NCI-H128 (cell line): ENCODE measurements at regions not wholly inside any gene's neighbourhood (a gene's known extent, or its start where the extent isn't known, plus 50 kb on each side); places are given as distances from the start of the nearest gene placed in this dataset.

Experiments
- DNase-seq: peaks from one replicate; lab custom pipeline; 2025; ENCODE audit not compliant: unreplicated experiment; lab: John Stamatoyannopoulos, UW

GRCh38 chr13:61838568-61838967 lies 422.9 kb upstream of the PCDH20 start:
- no peak for DNase-seq

DNA sequence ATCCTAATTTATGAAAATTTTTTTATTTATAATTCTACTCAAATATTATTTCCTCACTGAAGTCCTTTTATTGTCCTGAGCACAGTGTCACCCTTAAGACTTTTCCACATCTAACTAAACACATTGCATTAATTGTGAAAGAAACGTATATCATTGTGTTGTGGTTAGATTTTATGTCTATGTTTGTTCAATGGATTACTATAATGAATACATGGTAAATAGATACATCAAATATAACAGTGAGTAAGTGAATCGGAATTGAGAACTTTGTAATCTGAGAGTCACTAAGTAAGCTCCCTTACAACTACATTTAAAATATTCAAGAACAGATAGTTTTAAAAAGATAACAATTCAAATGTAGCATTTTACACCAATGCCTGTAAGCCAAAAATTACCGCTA lies 417.6 kb upstream of the PCDH20 start:
- no peak for DNase-seq

DNA sequence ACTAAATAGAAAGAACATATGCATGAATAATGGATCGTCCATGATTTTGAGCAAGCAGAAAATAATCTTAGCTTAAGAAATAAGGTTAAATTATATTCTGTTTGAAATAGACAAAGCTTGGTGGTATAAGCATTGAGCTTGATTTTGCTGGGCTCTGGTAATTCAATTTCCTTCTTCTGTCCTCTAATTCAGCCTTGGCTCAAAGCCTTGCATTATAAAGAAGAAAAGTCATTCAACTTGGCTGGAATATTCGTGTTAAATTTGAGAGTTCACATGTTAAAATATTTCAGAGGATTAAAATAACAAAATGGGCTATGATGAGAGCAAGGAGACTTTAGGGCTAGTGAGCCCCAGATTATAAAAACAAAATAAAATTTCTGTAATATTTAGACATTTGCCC lies 415.4 kb upstream of the PCDH20 start:
- no peak for DNase-seq

DNA sequence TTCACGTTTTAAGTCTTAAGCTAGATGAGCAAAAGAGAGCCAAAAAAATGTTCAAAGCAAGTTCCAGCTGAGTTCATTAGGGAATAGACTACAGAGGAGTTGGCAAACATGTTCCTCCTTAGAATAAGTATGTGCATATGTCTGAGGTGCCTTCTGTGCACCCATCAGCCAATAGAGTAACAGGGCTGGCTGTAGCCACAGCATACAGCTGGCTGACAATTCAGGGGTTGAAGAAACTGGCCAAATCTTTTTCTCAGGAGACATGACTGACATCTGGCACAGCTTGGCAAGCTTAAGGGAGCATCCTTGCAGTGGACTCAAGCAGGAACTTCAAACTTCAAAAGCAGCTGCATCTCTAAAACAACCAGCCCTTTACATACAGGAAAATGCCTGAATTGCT lies 414.8 kb upstream of the PCDH20 start:
- no peak for DNase-seq

DNA sequence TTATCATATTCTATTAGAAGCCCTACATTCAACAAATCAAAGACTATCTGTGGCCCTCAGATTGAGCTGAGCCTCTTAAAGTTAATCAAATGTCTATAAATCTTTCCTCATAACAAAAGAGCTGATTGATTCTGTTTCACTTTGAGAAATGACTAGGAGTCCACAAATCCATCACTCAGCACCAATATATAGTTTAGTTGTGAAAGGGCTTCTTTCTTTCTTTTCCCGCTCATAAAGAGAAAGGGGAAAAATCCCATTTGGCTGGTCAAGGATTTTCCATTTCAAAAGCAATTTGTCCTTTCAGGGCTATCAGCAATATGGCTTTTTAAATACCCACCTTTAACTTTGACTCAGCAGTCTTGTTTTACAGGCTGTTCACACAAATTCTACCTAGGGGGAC lies 408.5 kb upstream of the PCDH20 start:
- no peak for DNase-seq

DNA sequence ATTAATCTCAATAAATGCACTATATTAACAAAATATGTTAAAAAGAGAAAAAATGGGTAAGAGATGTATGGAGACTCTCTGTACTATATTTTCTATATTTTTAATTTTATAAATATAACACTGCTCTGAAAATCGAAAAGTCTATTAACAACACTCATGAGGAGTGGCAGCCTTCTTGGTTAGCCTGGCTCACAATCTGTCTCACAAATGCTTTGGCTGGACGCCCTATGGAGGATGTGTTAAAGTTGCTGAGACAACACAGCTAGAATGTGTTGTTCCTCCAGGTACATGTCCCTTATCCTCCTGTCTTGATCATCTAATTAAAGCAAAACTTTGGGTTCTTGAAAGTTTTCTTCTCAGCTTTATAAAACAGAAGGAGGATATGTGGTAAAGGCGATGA lies 396.6 kb upstream of the PCDH20 start:
- DNase-seq, result no peak

- DNase-seq, result no peak
These were observed 394.4 kb upstream of the PCDH20 start for GRCh38 chr13:61810065-61810464.

GRCh38 chr13:61797397-61797796 lies 381.7 kb upstream of the PCDH20 start:
- no peak for DNase-seq

- no peak for DNase-seq
These were observed 379.9 kb upstream of the PCDH20 start for GRCh38 chr13:61795580-61795979.

GRCh38 chr13:61779456-61779855 lies 363.8 kb upstream of the PCDH20 start:
- DNase-seq, result no peak

DNA sequence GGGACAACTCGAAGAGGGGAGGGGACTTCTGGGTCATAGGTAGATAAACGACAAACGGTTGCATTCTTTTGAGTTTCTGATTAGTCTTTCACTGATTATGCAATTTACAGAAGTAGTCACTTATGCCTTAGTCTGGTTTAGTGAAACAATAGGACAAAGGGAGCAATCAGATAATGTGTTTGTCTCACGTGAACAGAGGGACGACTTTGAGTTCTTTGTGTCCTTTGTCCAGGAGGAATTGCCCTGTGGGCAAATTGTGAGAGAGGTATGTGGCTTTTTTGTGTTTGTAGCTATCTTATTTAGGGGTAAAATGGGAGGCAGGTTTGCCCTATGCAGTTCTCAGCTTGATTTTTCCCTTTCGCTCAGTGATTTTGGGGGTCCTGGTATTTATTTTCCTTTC lies 362.9 kb upstream of the PCDH20 start:
- DNase-seq, result no peak

DNA sequence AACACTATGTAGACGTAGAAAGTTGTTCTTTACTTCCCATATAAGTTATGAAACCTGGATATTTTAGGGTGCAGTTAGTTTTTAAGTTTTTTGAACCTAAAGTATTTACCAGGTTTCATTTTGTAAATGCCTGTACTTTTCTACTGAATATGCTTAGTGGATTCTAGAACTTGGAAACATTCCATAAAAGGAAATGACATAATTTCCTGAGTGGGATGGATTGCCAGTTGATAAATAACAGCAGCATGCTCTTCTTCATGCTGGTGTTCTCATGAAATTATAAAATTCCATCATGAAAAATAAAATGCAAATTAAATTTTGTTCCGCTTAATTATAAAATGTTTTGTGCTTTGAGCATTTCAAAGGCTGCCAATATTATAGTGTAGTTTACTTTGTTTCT lies 362.2 kb upstream of the PCDH20 start:
- no peak for DNase-seq

GRCh38 chr13:61777271-61777670 lies 361.6 kb upstream of the PCDH20 start:
- DNase-seq, result no peak

DNA sequence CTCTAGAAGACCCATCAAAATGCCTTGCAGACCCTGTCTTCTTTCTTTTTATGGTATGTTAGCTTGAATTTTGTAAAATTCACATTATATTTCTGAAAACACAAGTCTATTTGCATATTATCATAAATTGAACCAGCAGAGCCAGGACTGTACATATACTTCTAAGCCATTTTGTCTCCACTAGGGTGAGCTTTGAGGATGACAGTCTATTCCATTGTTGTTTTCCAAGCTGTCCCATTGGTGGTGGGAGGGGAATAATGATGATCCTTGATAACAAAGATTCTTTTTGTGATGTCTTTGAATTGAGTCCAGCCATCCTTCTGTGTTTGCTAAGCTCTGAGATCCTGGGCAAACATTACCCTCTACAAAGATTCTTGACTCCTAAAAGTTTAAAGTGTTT lies 359.3 kb upstream of the PCDH20 start:
- DNase-seq, result no peak

- no peak for DNase-seq
These were observed 355.0 kb upstream of the PCDH20 start for GRCh38 chr13:61770681-61771080.

GRCh38 chr13:61768175-61768574 lies 352.5 kb upstream of the PCDH20 start:
- no peak for DNase-seq

GRCh38 chr13:61766667-61767058 lies 351.0 kb upstream of the PCDH20 start:
- DNase-seq, result no peak

DNA sequence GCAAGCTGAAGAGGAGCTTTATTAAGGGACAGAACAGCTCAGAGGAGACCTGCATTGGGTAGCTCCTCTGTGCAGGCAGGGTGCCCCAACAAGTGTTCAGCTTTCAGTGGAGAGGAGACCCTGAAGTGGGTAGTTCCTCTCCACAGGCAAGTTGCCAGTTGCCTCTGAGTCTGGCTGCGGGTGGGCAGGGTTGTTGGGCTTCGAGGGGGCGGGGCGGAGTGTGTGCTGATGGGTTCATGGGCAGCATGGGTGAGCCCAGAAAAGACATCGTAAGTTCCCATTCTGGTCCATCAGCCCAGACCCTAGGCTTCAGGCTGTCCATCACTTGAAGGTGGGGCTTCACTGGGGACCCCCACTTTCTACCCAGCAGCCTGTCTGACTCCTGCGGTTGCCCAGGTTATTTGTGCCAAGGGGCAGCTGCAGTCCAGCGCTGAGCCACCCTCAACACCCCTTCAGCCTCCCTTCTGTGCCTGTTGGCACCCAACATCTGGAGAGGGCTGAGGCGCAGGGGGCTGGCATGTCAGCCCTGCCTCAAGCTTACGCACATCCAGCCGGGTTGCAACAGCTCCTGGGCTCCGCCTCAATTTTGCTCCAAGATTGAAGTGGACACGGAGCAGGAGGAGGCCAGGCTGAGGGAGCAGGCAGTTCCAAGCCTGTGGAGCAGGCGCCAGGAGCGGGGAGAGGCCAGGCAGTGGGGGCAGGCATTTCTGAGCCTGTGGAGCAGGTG lies 350.5 kb upstream of the PCDH20 start:
- no peak for DNase-seq

- DNase-seq, result no peak
These were observed 349.6 kb upstream of the PCDH20 start for GRCh38 chr13:61765181-61765742.

GRCh38 chr13:61761690-61762089 lies 346.0 kb upstream of the PCDH20 start:
- no peak for DNase-seq

GRCh38 chr13:61760102-61760501 lies 344.5 kb upstream of the PCDH20 start:
- DNase-seq, result no peak

DNA sequence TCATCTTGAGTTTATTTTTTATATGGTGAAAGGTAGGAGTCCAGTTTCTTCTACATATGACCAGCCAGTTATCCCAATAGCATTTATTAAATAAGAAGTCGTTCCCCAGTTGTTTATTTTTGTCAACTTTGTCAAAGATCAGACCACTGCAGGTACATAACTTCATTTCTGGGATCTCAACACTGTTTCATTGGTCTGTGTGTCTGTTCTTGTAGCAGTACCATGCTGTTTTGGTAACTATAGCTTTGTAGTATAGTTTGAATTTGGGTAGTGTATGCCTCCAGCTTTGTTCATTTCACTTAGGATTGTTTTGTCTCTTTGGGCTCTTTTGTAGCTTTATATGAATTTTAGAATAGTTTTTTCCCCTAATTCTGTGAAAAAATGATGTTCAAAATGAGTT lies 340.4 kb upstream of the PCDH20 start:
- DNase-seq, result no peak

DNA sequence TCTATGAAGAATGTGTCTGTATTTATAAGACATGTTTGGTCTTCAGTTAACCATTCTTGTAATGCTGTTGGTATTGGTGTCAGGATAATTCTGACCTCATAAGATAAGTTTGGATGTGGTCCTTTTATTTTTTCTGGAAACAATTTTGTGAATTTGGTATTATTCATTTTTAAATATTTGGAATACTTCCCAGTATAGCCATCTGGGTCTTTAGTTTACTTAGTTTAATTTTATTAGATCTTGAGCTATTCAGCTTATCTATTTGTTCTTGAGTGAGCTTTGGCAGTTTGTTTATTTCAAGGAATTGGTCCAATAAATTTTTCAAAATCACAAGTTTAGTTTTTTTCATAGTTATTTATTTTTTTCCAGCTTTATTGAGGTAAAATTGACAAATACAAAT lies 335.4 kb upstream of the PCDH20 start:
- DNase-seq, result no peak
